CD4-positive, alpha-beta T cell treated with Interleukin-21 for 1 hour (primary cell): ENCODE measurements at regions not wholly inside any gene's neighbourhood (a gene's known extent, or its start where the extent isn't known, plus 50 kb on each side); places are given as distances from the start of the nearest gene placed in this dataset.
A peak's percentile ranks its signal among the peaks of the same experiment; 100 is the strongest.

Experiments
- DNase-seq: peaks from one replicate; pipeline ENCODE4 v3.0.0-alpha.2; 2020

DNA sequence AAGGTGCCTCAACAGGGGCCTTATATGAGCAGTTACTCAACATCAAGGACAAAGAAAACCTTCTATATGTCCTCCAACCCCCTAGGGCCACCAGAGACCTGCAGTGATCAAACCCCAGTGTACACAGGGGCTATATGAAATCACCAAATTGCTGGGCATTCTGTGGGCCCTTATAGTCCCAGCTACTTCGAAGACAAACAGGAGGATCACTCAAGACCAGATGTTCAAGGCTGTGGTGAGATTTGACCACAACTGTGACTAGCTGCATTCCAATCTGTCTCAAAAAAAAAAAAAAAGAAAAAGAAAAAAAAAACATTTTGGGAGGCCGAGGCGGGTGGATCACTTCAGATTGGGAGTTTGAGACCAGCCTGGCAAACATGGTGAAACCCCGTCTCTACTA lies 51.0 kb upstream of the PRB2 start:
- no peak for DNase-seq

DNA sequence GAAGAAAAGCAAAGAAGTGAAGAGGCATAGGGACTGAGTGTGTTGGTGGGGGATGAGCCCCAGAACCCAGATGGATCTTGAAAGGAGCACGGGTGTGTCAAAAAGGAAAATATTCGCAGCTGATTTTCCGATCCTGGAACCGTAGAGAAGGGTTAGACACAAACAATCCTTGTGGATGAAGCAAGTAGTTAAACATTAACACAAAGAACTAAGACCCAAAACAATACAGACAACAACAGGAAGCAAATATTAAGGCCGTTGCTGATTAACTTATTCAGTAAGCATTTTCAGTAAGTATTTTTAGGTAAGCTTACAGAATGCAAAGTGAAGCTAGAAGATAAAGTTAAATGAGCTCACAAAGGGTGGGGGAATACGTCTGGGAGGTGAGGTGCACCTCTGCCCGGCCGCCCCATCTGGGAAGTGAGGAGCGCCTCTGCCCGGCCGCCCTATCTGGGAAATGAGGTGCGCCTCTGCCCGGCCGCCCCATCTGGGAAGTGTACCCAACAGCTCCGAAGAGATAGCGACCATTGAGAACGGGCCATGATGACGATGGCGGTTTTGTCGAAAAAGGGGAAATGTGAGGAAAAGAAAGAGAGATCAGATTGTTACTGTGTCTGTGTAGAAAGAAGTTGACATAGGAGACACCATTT lies 62.8 kb upstream of the PRB2 start:
- DNase-seq: no peak

- no peak for DNase-seq
Observed at GRCh38 chr12:11460343-11461023, 65.1 kb upstream of the PRB2 start.

GRCh38 chr12:11461433-11461832 lies 66.1 kb upstream of the PRB2 start:
- no peak for DNase-seq

DNA sequence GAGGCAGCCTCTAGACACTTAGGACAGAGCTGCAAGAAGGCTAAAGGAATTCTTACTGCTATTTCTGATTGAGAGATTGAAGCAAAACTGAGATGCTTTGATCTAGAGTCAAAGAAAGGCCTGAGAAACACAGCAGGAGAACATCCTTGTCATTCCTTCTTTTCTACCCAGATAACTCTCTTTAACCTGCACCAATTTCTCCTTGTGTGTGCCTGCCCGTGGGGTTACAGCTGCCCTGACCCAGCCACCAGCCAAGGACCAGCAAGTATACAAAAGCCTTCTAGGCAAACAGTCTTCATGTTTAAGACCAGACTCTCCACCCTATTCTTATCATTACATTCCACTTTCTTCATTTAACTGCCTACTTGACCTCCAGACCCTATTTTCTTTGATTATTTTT lies 81.7 kb upstream of the PRB2 start:
- no peak for DNase-seq

GRCh38 chr12:11482955-11483354 lies 87.6 kb upstream of the PRB2 start:
- DNase-seq: no peak

- peak; percentile 87 for DNase-seq
Observed at GRCh38 chr12:11486623-11487444, 91.5 kb upstream of the PRB2 start.

GRCh38 chr12:11496157-11496851 lies 100.9 kb upstream of the PRB2 start:
- DNase-seq: no peak

- DNase-seq: no peak
Observed at GRCh38 chr12:11497438-11497837, 102.1 kb upstream of the PRB2 start.

GRCh38 chr12:11497995-11498394 lies 102.6 kb upstream of the PRB2 start:
- no peak for DNase-seq

DNA sequence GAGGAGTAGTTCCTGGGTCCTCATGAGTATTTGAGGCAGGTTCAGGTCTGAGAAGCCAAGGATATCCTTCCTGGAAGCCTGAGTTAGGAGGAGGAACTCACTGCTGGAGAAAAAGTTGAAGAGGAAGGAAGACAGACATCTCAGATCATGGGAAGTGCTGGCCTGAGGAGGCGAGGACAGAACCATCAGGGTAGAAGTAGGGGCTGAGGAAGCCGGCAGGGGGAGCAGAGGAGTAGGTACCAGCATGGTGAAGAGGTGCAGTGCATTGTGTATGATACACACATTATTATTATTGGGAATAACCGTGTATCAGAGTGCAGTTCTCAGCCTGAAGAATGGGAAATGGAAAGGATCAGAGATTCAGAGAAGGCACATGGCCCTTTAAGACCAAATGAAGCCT lies 103.2 kb upstream of the PRB2 start:
- peak; percentile 4 for DNase-seq

DNA sequence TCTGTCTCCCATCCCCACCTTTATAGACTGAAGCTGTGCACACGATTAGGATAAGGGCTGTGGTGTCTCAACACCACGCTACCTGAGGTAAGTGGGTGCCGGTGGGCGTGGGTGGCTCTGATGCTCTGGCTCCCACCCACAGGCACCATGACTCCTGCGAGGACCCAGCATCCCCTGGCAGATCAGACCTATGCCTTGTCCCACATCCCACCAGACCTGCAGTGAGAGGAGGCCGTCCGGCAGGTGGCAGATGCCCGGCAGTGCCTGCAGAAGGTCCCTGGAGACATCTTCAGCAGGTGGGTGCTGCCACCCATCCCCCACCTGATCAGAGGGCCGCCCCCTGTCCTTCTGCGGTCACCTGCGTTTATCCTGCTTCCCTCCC lies 104.4 kb upstream of the PRB2 start:
- no peak for DNase-seq

DNA sequence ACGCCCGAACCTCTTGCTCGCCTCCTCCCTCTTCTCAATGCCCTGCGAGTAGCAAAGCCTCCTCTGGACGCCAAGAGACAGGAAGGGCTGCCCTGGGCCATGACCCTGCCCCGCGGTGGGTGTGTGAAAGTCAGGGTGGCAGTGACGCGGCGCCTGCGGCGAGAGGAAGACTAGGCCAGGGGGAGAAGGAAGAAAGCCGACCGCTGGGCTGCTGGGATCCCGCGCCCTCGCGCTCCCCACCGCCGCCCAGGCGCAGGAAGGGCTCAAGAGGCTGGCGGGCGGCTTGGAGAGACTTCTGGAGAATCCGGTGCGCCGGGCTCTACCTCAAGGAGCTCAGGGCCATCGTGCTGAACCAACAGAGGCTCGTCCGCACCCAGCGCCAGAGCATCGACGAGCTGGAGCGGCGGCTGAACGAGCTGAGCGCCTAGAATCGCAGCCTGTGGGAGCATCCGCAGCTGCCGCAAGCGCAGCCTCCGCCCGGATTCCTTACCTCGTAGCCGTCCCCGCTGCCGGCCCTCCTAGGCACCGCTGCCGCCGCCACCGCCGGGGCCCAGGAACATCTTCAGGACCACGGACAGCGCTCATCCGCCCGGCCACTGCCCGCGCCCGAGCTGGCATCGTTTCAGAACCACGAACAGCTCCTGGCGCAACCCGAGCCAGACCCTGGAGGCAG lies 105.0 kb upstream of the PRB2 start:
- DNase-seq: peak; percentile 70

DNA sequence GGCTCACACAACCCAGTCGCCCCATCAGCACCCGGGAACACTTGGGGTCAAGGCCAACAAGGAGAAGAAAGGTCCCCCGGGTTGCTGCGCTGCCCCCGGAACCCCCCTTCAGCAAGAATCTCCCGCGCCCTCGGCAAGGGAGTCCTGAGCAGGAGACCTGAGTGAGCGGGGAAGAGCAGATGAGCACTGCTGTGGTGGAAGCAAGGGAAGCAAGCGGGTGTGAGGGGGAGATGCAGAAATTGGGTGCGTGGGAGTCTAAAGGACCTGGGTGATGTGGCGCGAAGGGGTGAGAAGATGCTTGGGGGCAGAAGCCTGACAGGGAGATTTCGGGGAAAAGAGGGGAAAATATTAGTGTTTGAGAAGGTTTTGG lies 105.5 kb upstream of the PRB2 start:
- no peak for DNase-seq

- DNase-seq: no peak
Observed at GRCh38 chr12:11508699-11509098, 113.3 kb upstream of the PRB2 start.

- no peak for DNase-seq
Observed at GRCh38 chr12:11509326-11509725, 114.0 kb upstream of the PRB2 start.

GRCh38 chr12:11510671-11511070 lies 115.3 kb upstream of the PRB2 start:
- no peak for DNase-seq

- DNase-seq: no peak
Observed at GRCh38 chr12:11513288-11513687, 117.9 kb upstream of the PRB2 start.

DNA sequence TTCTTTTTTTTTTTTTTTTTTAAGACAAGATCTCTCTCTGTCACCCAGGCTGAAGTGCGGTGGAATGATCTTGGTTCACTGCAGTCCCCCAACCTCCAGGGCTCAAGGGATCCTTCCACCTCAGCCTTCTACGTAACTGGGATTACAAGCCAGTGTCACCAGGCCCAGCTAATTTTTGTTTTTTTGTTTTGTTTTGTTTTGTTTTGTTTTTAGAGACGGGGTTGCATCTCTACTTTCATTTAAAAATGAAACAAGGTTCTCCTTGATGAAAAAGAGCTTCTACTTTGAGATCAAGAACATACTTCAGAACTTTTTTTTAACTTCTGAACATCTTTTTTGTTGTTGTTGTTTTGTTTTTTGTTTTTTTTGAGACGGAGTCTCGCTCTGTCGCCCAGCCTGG lies 121.7 kb upstream of the PRB2 start:
- no peak for DNase-seq

DNA sequence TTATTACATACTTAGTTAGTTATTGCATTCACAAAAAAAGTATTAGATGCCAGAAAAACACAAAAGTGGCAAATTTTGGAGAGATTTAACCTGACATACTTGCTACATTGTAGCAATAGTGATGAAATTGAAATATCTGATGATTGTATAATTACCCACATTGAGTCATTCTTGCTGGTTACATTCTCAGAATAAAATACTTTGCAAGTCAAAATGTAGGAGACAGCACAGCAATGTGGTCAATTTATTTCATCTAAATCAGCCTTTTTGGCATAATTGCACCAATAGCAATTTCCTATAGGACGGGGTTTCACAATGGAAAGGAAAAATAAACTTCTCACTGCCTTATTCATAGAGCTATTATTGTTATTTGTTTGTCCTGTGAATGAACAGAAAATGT lies 125.0 kb upstream of the ETV6 start:
- DNase-seq: no peak

- DNase-seq: no peak
Observed at GRCh38 chr12:11534064-11534463, 115.4 kb upstream of the ETV6 start.

DNA sequence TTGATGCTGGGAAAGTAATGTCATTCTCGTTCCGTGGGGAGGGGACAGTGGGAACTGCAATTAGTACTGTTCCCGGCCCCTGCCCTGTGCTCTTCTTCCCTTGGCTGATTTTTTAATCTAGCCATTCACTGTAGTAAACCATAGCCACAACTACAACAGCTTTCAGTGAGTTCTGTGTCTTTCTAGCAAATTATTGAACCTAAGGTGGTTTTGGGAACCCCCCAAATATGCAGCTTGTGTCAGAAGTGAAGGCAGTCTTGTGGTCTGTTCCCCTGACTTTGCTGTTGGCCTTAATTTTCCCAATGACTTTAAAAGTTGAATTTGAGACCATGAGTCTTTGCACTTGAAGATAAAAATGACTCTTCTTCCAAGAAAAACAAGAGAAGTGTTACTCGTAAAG lies 114.3 kb upstream of the ETV6 start:
- no peak for DNase-seq

GRCh38 chr12:11539156-11539555 lies 110.3 kb upstream of the ETV6 start:
- no peak for DNase-seq
